ENCODE measurements at regions not wholly inside any gene's neighbourhood (a gene's known extent, or its start where the extent isn't known, plus 50 kb on each side); places are given as distances from the start of the nearest gene placed in this dataset.

- H3K23me2 ChIP-seq (ENCODE audit: insufficient read length, low read depth, low read length, poor library complexity, severe bottlenecking) = no peaks in the 10 kb centered on the region
- H2BK12ac ChIP-seq (ENCODE audit: insufficient read length, low read depth, low read length) = no peak overlapping the region
- Mint-ChIP-seq H3K4me1 (peaks cover 10 to 15% of the 10 kb centered on the region in 2 experiments), H3K9me3 (no peaks in the 10 kb centered on the region; a peak in 1 of 5 replicates), H3K27ac (no peak overlapping the region), H3K4me3 (no peak overlapping the region; a peak in 1 of 5 replicates), H3K27me3 (ENCODE audit: low read depth) (no peaks in the 10 kb centered on the region; the same call in none of the 2 replicates), H3K36me3 (ENCODE audit: insufficient read depth in 1 of 3, low read depth in 3 of 3) (no peaks in the 10 kb centered on the region)
- H2AK5ac ChIP-seq (ENCODE audit: insufficient read length, low read length) = no peak overlapping the region
- no peak for DNase-seq
- no peak overlapping the region for H4K91ac ChIP-seq (ENCODE audit: insufficient read length, low read depth, low read length)
- no peak overlapping the region for H4K8ac ChIP-seq (replicated peaks; ENCODE audit: insufficient read length, low read depth, low read length)
- no peak overlapping the region for H3K4me2 ChIP-seq (ENCODE audit: insufficient read depth, insufficient read length, low read length)
- H3K79me2 ChIP-seq (ENCODE audit: insufficient read depth, low read length) = no peaks in the 10 kb centered on the region
- no peak overlapping the region for H3K27ac ChIP-seq (ENCODE audit: insufficient read length, low read depth, low read length)
- no peak overlapping the region for H3K14ac ChIP-seq (ENCODE audit: insufficient read depth, low read length)
- no peak overlapping the region for H2BK15ac ChIP-seq (ENCODE audit: low read depth, low read length)
- no peaks in the 10 kb centered on the region for H3K27me3 ChIP-seq (ENCODE audit: insufficient read depth, low read length)
- no peak overlapping the region for H3K56ac ChIP-seq (ENCODE audit: insufficient read length, low read depth, low read length)
- H4K20me1 ChIP-seq (ENCODE audit: control insufficient read depth, insufficient read depth, insufficient read length) = peaks cover 2% of the 10 kb centered on the region
- no peak overlapping the region for H4K5ac ChIP-seq (ENCODE audit: insufficient read length, low read depth, low read length)
- H3K23ac ChIP-seq (ENCODE audit: insufficient read length, low read depth, low read length) = no peak overlapping the region
- no peak overlapping the region for H2BK20ac ChIP-seq (ENCODE audit: low read depth, low read length, poor library complexity, severe bottlenecking)
- no peaks in the 10 kb centered on the region for H3K9me3 ChIP-seq (ENCODE audit: control insufficient read depth, low read depth, low read length)
- H3K9ac ChIP-seq (ENCODE audit: extremely low read depth, insufficient read length, low read length) = no peak overlapping the region
- H2AFZ ChIP-seq (ENCODE audit: low read length) = no peak overlapping the region
- no peak overlapping the region for H3T11ph ChIP-seq (ENCODE audit: low read length)
- no peaks in the 10 kb centered on the region for H3K79me1 ChIP-seq (ENCODE audit: insufficient read depth, low read depth, low read length, poor library complexity, severe bottlenecking)
- no peak overlapping the region for H3K4ac ChIP-seq (ENCODE audit: low read depth, low read length)
- H2BK5ac ChIP-seq (ENCODE audit: insufficient read length, low read length) = no peak overlapping the region
- no peak overlapping the region for H2BK120ac ChIP-seq (ENCODE audit: low read depth, low read length, poor library complexity, severe bottlenecking)
- no peak for TF ChIP-seq CTCF (conservative IDR thresholded peaks at IDR 0.05)
- H3K4me1 ChIP-seq (ENCODE audit: insufficient read depth, low read length) = no peaks in the 10 kb centered on the region
- H3K18ac ChIP-seq (ENCODE audit: insufficient read length, low read depth, low read length) = no peak overlapping the region
These were observed 141.4 kb upstream of the GRIK3 start for GRCh38 chr1:37175666-37176215.

All from H9 (cell line).